Peyer's patch (tissue), 4 donors: ENCODE measurements at regions not wholly inside any gene's neighbourhood (a gene's known extent, or its start where the extent isn't known, plus 50 kb on each side); places are given as distances from the start of the nearest gene placed in this dataset.

Experiments
- DNase-seq, 3 donors: peaks; one replicate each; pipeline ENCODE4 v3.0.0-alpha.2; 2017 to 2019
- H3K27ac ChIP-seq, 4 donors: fragments of 200-600 bp; sonication (generic); one replicate each; pipeline ENCODE4 v1.5.1; 2016 to 2019
- H3K27me3 ChIP-seq, 2 donors: fragments of 200-600 bp; sonication (generic); one replicate each; pipeline ENCODE4 v1.5.1; 2019
- H3K36me3 ChIP-seq, 3 donors: fragments of 200-600 bp; sonication (generic); one replicate each; pipeline ENCODE4 v1.5.1; 2016 to 2019
- H3K4me1 ChIP-seq, 4 donors: fragments of 200-600 bp; sonication (generic); one replicate each; pipeline ENCODE4 v1.5.1; 2016 to 2019
- H3K4me3 ChIP-seq, 4 donors: fragments of 200-600 bp; sonication (generic); 1 replicate in 3 of 4; 2 replicates in 1 of 4; pipeline ENCODE4 v1.5.1; 2016 to 2019; ENCODE audit warnings: mild to moderate bottlenecking in 1 of 4
- H3K9me3 ChIP-seq, 4 donors: fragments of 200-600 bp; sonication (generic); one replicate each; pipeline ENCODE4 v1.5.1; 2016 to 2019; ENCODE audit warnings: mild to moderate bottlenecking in 1 of 4
- POLR2A ChIP-seq, 2 donors: fragments of 450-650 bp; IDR thresholded peaks; one replicate each; pipeline ENCODE4 v1.5.1; 2017; ENCODE audit warnings: antibody characterized with exemption in 2 of 2, mild to moderate bottlenecking in 2 of 2, moderate library complexity in 2 of 2
- TF ChIP-seq, protein P1 (sequence below), 6 experiments: fragments of 450-650 bp in 4 of 6; fragments of 200-600 bp in 2 of 6; sonication (generic) in 1 of 6; IDR thresholded peaks; one replicate each; pipeline ENCODE4 v1.5.1; 2017 to 2019; ENCODE audit warnings: antibody characterized with exemption in 6 of 6, mild to moderate bottlenecking in 3 of 6, moderate library complexity in 1 of 6

DNA sequence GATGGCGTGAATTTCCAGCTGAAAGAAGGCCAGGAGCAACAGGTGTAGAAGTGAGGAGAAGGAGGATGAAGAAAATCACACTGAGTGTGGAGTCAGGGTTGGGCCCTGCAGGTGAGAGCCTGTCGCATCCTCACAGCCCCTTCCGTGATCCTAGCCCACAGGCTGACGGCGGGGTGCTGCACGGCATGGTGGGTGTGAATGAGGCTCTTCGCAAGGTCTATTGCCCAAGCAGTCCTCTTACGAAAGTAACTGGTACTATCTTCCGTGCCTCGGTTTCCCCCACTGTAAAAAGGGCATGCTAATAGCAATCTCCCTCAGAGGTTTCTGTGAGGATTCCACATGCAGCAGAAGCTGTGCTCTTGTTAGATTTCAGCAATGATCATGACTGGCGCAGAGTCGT, 129.9 kb upstream of the TNS3 start:
- TF ChIP-seq POLR2A (IDR thresholded peaks at IDR 0.05), result no peak
- TF ChIP-seq, protein P1, sequence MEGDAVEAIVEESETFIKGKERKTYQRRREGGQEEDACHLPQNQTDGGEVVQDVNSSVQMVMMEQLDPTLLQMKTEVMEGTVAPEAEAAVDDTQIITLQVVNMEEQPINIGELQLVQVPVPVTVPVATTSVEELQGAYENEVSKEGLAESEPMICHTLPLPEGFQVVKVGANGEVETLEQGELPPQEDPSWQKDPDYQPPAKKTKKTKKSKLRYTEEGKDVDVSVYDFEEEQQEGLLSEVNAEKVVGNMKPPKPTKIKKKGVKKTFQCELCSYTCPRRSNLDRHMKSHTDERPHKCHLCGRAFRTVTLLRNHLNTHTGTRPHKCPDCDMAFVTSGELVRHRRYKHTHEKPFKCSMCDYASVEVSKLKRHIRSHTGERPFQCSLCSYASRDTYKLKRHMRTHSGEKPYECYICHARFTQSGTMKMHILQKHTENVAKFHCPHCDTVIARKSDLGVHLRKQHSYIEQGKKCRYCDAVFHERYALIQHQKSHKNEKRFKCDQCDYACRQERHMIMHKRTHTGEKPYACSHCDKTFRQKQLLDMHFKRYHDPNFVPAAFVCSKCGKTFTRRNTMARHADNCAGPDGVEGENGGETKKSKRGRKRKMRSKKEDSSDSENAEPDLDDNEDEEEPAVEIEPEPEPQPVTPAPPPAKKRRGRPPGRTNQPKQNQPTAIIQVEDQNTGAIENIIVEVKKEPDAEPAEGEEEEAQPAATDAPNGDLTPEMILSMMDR (IDR thresholded peaks at IDR 0.05), result no peak
- Histone ChIP-seq H3K27ac (no peak overlapping the region), H3K36me3 (no peaks in the 10 kb centered on the region), H3K4me1 (peaks cover 0 to 5% (median 0%) of the 10 kb centered on the region in 4 donors), H3K4me3 (no peak overlapping the region), H3K9me3 (no peaks in the 10 kb centered on the region), H3K27me3 (no peaks in the 10 kb centered on the region)
- no peak for DNase-seq

DNA sequence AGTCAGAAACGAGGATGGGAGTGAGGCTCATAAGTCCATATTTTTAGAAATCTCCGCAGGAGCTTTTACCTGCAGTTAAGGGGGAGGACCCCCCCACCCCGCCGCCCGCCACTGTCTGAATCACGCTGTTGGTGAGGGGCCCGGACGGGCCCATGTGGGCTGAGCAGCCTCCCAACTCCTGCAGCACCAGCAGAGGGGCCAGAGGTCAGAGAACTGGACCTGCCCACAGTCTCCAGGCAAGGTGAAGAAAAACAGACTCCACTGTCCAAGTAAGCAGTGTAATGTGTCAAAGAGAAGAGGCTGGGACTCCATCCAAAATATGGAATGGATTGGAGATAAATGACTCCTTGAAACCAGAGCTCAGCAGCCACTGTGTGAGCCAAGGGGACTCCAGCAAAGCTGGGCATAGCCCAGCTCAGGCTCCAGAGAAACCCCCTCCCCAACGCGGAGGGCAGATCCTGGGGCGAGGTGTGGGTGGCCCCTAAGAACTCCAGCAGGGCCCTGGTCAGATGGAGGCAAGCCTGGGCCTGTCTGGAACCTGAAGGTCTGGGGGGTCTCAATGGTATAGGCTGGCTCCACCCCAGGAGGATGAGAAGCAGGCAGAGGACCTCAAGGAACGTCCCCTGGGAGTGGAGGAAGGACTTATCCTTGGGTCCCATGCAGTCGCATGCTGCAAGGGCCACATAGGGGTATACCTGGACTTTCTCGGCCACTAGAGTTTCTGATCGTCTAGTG, 128.5 kb upstream of the TNS3 start:
- no peaks in the 10 kb centered on the region for H3K36me3 ChIP-seq
- H3K27me3 ChIP-seq, result no peaks in the 10 kb centered on the region
- peaks cover 0 to 5% (median 0%) of the 10 kb centered on the region in 4 donors for H3K4me1 ChIP-seq
- no peaks in the 10 kb centered on the region for H3K9me3 ChIP-seq
- no peak for DNase-seq
- TF ChIP-seq, protein P1 (IDR thresholded peaks at IDR 0.05), result no peak
- no peak for TF ChIP-seq POLR2A (IDR thresholded peaks at IDR 0.05)
- no peak overlapping the region for H3K4me3 ChIP-seq
- no peak overlapping the region for H3K27ac ChIP-seq

DNA sequence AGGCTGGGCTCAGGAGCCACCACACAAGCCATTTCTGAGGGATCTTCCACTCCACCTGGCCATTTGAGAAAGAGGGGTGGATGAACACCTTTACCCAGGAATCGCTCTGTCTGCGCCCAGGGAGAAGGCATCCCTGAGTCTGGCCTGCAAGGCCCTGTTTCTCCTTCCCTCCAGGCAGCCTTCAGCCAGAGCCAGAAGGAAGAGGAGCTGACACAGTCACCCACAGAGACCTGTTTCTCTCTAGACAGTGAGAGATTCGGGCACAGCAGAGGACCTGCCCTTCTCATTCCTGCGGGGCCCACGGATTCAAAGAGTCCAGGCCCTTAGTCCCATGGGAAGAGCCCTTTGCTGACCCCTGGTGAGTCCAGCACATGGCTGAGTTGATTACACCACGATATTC, 127.5 kb upstream of the TNS3 start:
- TF ChIP-seq POLR2A (IDR thresholded peaks at IDR 0.05), result no peak
- TF ChIP-seq, protein P1 (IDR thresholded peaks at IDR 0.05), result no peak
- Histone ChIP-seq H3K9me3 (no peaks in the 10 kb centered on the region), H3K27ac (no peak overlapping the region), H3K4me3 (no peak overlapping the region), H3K27me3 (no peaks in the 10 kb centered on the region), H3K4me1 (peaks cover 0 to 5% (median 0%) of the 10 kb centered on the region in 4 donors), H3K36me3 (no peaks in the 10 kb centered on the region)
- no peak for DNase-seq

DNA sequence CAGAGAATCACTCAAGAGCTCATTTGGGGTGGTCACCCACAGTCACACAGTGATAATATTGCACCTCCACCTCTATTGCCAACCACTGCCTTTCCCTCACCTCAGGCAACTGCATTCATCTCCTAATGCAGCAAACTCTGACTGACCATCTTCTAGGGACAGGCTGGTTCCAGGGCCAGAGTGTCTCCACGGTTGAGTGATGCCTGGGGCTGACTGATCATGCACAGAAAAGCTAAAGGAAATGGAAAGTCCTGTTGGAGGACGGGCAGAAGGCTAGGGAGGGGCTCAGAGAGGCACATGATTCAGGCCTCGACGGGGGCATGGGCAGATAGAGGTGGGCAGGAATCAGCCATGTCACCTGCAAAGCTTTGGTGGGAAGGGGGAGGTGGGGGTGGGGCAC, 127.1 kb upstream of the TNS3 start:
- TF ChIP-seq, protein P1 (IDR thresholded peaks at IDR 0.05), result no peak
- H3K36me3 ChIP-seq, result no peaks in the 10 kb centered on the region
- no peaks in the 10 kb centered on the region for H3K27me3 ChIP-seq
- no peak for DNase-seq
- H3K4me1 ChIP-seq, result peaks cover 0 to 5% (median 0%) of the 10 kb centered on the region in 4 donors
- no peak overlapping the region for H3K27ac ChIP-seq
- no peak overlapping the region for H3K4me3 ChIP-seq
- no peaks in the 10 kb centered on the region for H3K9me3 ChIP-seq

DNA sequence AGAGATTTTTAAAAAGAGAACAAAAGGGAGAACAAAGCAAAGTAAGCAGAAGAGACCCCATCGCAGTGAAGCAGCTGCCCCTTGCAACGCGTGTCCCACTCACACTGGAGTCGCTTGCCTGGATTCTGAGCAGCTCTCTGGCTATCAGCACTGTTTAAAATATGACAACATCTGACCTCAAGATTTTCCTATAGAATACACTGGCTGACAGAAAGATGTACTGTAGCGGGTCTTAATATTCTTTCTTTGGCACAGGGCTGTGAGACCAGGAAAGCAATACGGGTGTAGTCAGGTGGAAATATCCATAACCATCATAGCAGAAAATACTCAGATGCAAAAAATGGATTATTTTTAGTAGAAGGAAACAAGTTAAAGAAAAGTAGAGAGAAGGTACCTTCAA, 125.7 kb upstream of the TNS3 start:
- Histone ChIP-seq H3K27me3 (no peaks in the 10 kb centered on the region), H3K4me1 (peaks cover 0 to 5% (median 0%) of the 10 kb centered on the region in 4 donors), H3K9me3 (no peaks in the 10 kb centered on the region), H3K27ac (no peak overlapping the region), H3K4me3 (no peak overlapping the region), H3K36me3 (no peaks in the 10 kb centered on the region)
- TF ChIP-seq, protein P1 (IDR thresholded peaks at IDR 0.05), result no peak
- no peak for TF ChIP-seq POLR2A (IDR thresholded peaks at IDR 0.05)
- no peak for DNase-seq
